ENCODE measurements at regions not wholly inside any gene's neighbourhood (a gene's known extent, or its start where the extent isn't known, plus 50 kb on each side); places are given as distances from the start of the nearest gene placed in this dataset.

GRCh38 chr5:18244309-18244708 is 610.0 kb downstream of the TAF11L14 start:
- H3K4me1 ChIP-seq (ENCODE audit: control insufficient read depth, low read depth, low read length), result no peaks in the 10 kb centered on the region
- no peak overlapping the region for H3K4me3 ChIP-seq (ENCODE audit: low read length)
- H3K23ac ChIP-seq (ENCODE audit: low read length), result no peak overlapping the region
- H3K79me2 ChIP-seq (ENCODE audit: control insufficient read depth, insufficient read depth, low read length), result no peaks in the 10 kb centered on the region
- H3K9ac ChIP-seq (ENCODE audit: low read length), result no peak overlapping the region
- H3K79me1 ChIP-seq (ENCODE audit: low read length), result no peaks in the 10 kb centered on the region
- H3K18ac ChIP-seq (ENCODE audit: low read length), result no peak overlapping the region
- H3K56ac ChIP-seq (ENCODE audit: low read length), result no peak overlapping the region
- no peak overlapping the region for H2BK15ac ChIP-seq (replicated peaks; ENCODE audit: low read depth)
- H3K4me2 ChIP-seq (ENCODE audit: low read length), result no peak overlapping the region
- DNase-seq, result no peak
- no peak overlapping the region for H2AK5ac ChIP-seq (ENCODE audit: low read length)
- no peak overlapping the region for H2BK120ac ChIP-seq (ENCODE audit: low read depth, low read length)
- no peak overlapping the region for H3K27ac ChIP-seq (ENCODE audit: low read depth, low read length)
- H4K8ac ChIP-seq (ENCODE audit: low read depth, low read length), result no peak overlapping the region
- H4K5ac ChIP-seq (ENCODE audit: low read length), result no peak overlapping the region
- no peaks in the 10 kb centered on the region for H3K36me3 ChIP-seq (ENCODE audit: control insufficient read depth, insufficient read depth, low read length)
- H3K27me3 ChIP-seq (ENCODE audit: insufficient read depth, low read length, poor library complexity), result no peaks in the 10 kb centered on the region
- H2BK5ac ChIP-seq (ENCODE audit: low read length), result no peak overlapping the region
- no peak overlapping the region for H3K4ac ChIP-seq (ENCODE audit: low read depth, low read length)

GRCh38 chr5:18252559-18252958 is 618.3 kb downstream of the TAF11L14 start:
- H3K9ac ChIP-seq (ENCODE audit: low read length), result no peak overlapping the region
- WGBS (ENCODE audit: extremely low coverage, insufficient coverage, low lambda C conversion rate), result no CpG with 5 or more reads among the region's 3 CpGs
- H3K23ac ChIP-seq (ENCODE audit: low read length), result no peak overlapping the region
- H3K27me3 ChIP-seq (ENCODE audit: insufficient read depth, low read length, poor library complexity), result no peaks in the 10 kb centered on the region
- H3K36me3 ChIP-seq (ENCODE audit: control insufficient read depth, insufficient read depth, low read length), result no peaks in the 10 kb centered on the region
- H4K8ac ChIP-seq (ENCODE audit: low read depth, low read length), result no peak overlapping the region
- H4K5ac ChIP-seq (ENCODE audit: low read length), result no peak overlapping the region
- no peak overlapping the region for H3K56ac ChIP-seq (ENCODE audit: low read length)
- no peak overlapping the region for H2BK120ac ChIP-seq (ENCODE audit: low read depth, low read length)
- H3K79me1 ChIP-seq (ENCODE audit: low read length), result no peaks in the 10 kb centered on the region
- H2AK5ac ChIP-seq (ENCODE audit: low read length), result no peak overlapping the region
- DNase-seq, result no peak
- H3K4me1 ChIP-seq (ENCODE audit: control insufficient read depth, low read depth, low read length), result no peaks in the 10 kb centered on the region
- H3K4ac ChIP-seq (ENCODE audit: low read depth, low read length), result no peak overlapping the region
- H3K27ac ChIP-seq (ENCODE audit: low read depth, low read length), result no peak overlapping the region
- H3K4me2 ChIP-seq (ENCODE audit: low read length), result no peak overlapping the region
- no peaks in the 10 kb centered on the region for H3K79me2 ChIP-seq (ENCODE audit: control insufficient read depth, insufficient read depth, low read length)
- no peak overlapping the region for H3K4me3 ChIP-seq (ENCODE audit: low read length)
- H3K18ac ChIP-seq (ENCODE audit: low read length), result no peak overlapping the region
- no peak overlapping the region for H2BK15ac ChIP-seq (replicated peaks; ENCODE audit: low read depth)
- no peak overlapping the region for H2BK5ac ChIP-seq (ENCODE audit: low read length)

- no peak overlapping the region for H4K5ac ChIP-seq (ENCODE audit: low read length)
- H2BK15ac ChIP-seq (replicated peaks; ENCODE audit: low read depth), result no peak overlapping the region
- H3K79me2 ChIP-seq (ENCODE audit: control insufficient read depth, insufficient read depth, low read length), result no peaks in the 10 kb centered on the region
- H4K8ac ChIP-seq (ENCODE audit: low read depth, low read length), result no peak overlapping the region
- H3K4me1 ChIP-seq (ENCODE audit: control insufficient read depth, low read depth, low read length), result no peaks in the 10 kb centered on the region
- no peaks in the 10 kb centered on the region for H3K36me3 ChIP-seq (ENCODE audit: control insufficient read depth, insufficient read depth, low read length)
- no peak overlapping the region for H3K23ac ChIP-seq (ENCODE audit: low read length)
- H2AK5ac ChIP-seq (ENCODE audit: low read length), result no peak overlapping the region
- no peak overlapping the region for H3K4ac ChIP-seq (ENCODE audit: low read depth, low read length)
- no peaks in the 10 kb centered on the region for H3K79me1 ChIP-seq (ENCODE audit: low read length)
- H3K27ac ChIP-seq (ENCODE audit: low read depth, low read length), result no peak overlapping the region
- no peak overlapping the region for H3K9ac ChIP-seq (ENCODE audit: low read length)
- H3K27me3 ChIP-seq (ENCODE audit: insufficient read depth, low read length, poor library complexity), result no peaks in the 10 kb centered on the region
- DNase-seq, result no peak
- H2BK5ac ChIP-seq (ENCODE audit: low read length), result no peak overlapping the region
- no peak overlapping the region for H3K4me2 ChIP-seq (ENCODE audit: low read length)
- no peak overlapping the region for H3K18ac ChIP-seq (ENCODE audit: low read length)
- H3K4me3 ChIP-seq (ENCODE audit: low read length), result no peak overlapping the region
- H3K56ac ChIP-seq (ENCODE audit: low read length), result no peak overlapping the region
- no CpG with 5 or more reads among the region's 3 CpGs for WGBS (ENCODE audit: extremely low coverage, insufficient coverage, low lambda C conversion rate)
- H2BK120ac ChIP-seq (ENCODE audit: low read depth, low read length), result no peak overlapping the region
Measured at GRCh38 chr5:18264126-18264882, 630.0 kb downstream of the TAF11L14 start.

GRCh38 chr5:18270635-18271338 is 636.5 kb downstream of the TAF11L14 start:
- Histone ChIP-seq H3K18ac (ENCODE audit: low read length) (no peak overlapping the region), H3K56ac (ENCODE audit: low read length) (no peak overlapping the region), H2BK120ac (ENCODE audit: low read depth, low read length) (no peak overlapping the region), H3K27ac (ENCODE audit: low read depth, low read length) (no peak overlapping the region), H3K27me3 (ENCODE audit: insufficient read depth, low read length, poor library complexity) (no peaks in the 10 kb centered on the region), H3K4me3 (ENCODE audit: low read length) (no peak overlapping the region), H3K23ac (ENCODE audit: low read length) (no peak overlapping the region), H3K4me2 (ENCODE audit: low read length) (no peak overlapping the region), H2BK15ac (replicated peaks; ENCODE audit: low read depth) (no peak overlapping the region), H4K5ac (ENCODE audit: low read length) (no peak overlapping the region), H3K4ac (ENCODE audit: low read depth, low read length) (no peak overlapping the region), H3K36me3 (ENCODE audit: control insufficient read depth, insufficient read depth, low read length) (no peaks in the 10 kb centered on the region), H3K9ac (ENCODE audit: low read length) (no peak overlapping the region), H3K79me2 (ENCODE audit: control insufficient read depth, insufficient read depth, low read length) (no peaks in the 10 kb centered on the region), H3K79me1 (ENCODE audit: low read length) (no peaks in the 10 kb centered on the region), H4K8ac (ENCODE audit: low read depth, low read length) (no peak overlapping the region), H3K4me1 (ENCODE audit: control insufficient read depth, low read depth, low read length) (no peaks in the 10 kb centered on the region), H2AK5ac (ENCODE audit: low read length) (no peak overlapping the region), H2BK5ac (ENCODE audit: low read length) (no peak overlapping the region)
- no peak for DNase-seq
- WGBS (ENCODE audit: extremely low coverage, insufficient coverage, low lambda C conversion rate), result no CpG with 5 or more reads among the region's 4 CpGs

- Histone ChIP-seq H3K23ac (ENCODE audit: low read length) (no peak overlapping the region), H3K56ac (ENCODE audit: low read length) (no peak overlapping the region), H2AK5ac (ENCODE audit: low read length) (no peak overlapping the region), H3K27me3 (ENCODE audit: insufficient read depth, low read length, poor library complexity) (no peaks in the 10 kb centered on the region), H3K9ac (ENCODE audit: low read length) (no peak overlapping the region), H2BK5ac (ENCODE audit: low read length) (no peak overlapping the region), H3K4ac (ENCODE audit: low read depth, low read length) (no peak overlapping the region), H3K4me2 (ENCODE audit: low read length) (no peak overlapping the region), H2BK15ac (replicated peaks; ENCODE audit: low read depth) (no peak overlapping the region), H3K18ac (ENCODE audit: low read length) (no peak overlapping the region), H2BK120ac (ENCODE audit: low read depth, low read length) (no peak overlapping the region), H3K4me1 (ENCODE audit: control insufficient read depth, low read depth, low read length) (no peaks in the 10 kb centered on the region), H4K5ac (ENCODE audit: low read length) (no peak overlapping the region), H3K4me3 (ENCODE audit: low read length) (no peak overlapping the region), H3K36me3 (ENCODE audit: control insufficient read depth, insufficient read depth, low read length) (no peaks in the 10 kb centered on the region), H3K79me2 (ENCODE audit: control insufficient read depth, insufficient read depth, low read length) (no peaks in the 10 kb centered on the region), H3K79me1 (ENCODE audit: low read length) (no peaks in the 10 kb centered on the region), H4K8ac (ENCODE audit: low read depth, low read length) (no peak overlapping the region), H3K27ac (ENCODE audit: low read depth, low read length) (no peak overlapping the region)
- no peak for DNase-seq
- WGBS (ENCODE audit: extremely low coverage, insufficient coverage, low lambda C conversion rate), result no CpG with 5 or more reads among the region's 5 CpGs
Measured at GRCh38 chr5:18276939-18277338, 642.7 kb downstream of the TAF11L14 start.
